Panc1 (cell line): ENCODE measurements at regions not wholly inside any gene's neighbourhood (a gene's known extent, or its start where the extent isn't known, plus 50 kb on each side); places are given as distances from the start of the nearest gene placed in this dataset.

Source experiments
- ATAC-seq: fragments of 200-7000 bp; cut with Tn5 transposase; 2 replicates; pipeline ENCODE4 v1.9.1; 2020; ENCODE audit warnings: mild to moderate bottlenecking, moderate library complexity
- BruUV-seq: library from RNA; stranded (reverse); fragments of 400-500 nt; replicated peaks from 2 replicates; lab custom pipeline; 2021; lab: Mats Ljungman, UMichigan
- CTCF ChIA-PET: fragments of 300-600 bp; sonication (Branson Sonifier 250); formaldehyde crosslinking; loops from one replicate; lab custom pipeline; 2022; ENCODE audit warnings: antibody characterized with exemption; lab: Charles Lee
- POLR2A ChIA-PET: fragments of 300-600 bp; sonication (Branson Sonifier 250); formaldehyde crosslinking; loops from one replicate; lab custom pipeline; 2022; ENCODE audit warnings: antibody characterized with exemption; lab: Charles Lee
- DNase-seq: peaks from one replicate; pipeline ENCODE4 v3.0.0-alpha.2; 2010; ENCODE audit warnings: low read depth, low spot score
- H3K27ac ChIP-seq: 2 replicates; pipeline ENCODE4 v1.5.1; 2011; ENCODE audit warnings: mild to moderate bottlenecking, low read length, inconsistent platforms
- H3K27me3 ChIP-seq: fragments of 200-500 bp; sonication (Bioruptor generic); 2 replicates; pipeline ENCODE4 v1.6.0; 2014; ENCODE audit warnings: low read length, inconsistent platforms; ENCODE audit not compliant: control insufficient read depth, insufficient read depth
- H3K36me3 ChIP-seq: fragments of 200-500 bp; sonication (Bioruptor generic); 2 replicates; pipeline ENCODE4 v1.5.1; 2014; ENCODE audit warnings: inconsistent platforms, mild to moderate bottlenecking, low read length, moderate library complexity; ENCODE audit not compliant: control insufficient read depth, insufficient read depth
- H3K4me1 ChIP-seq: 2 replicates; pipeline ENCODE4 v1.5.1; 2011; ENCODE audit warnings: inconsistent platforms, mild to moderate bottlenecking, low read length, moderate library complexity; ENCODE audit not compliant: control insufficient read depth, insufficient read depth
- H3K4me3 ChIP-seq, 2 experiments: 2 replicates each; pipeline ENCODE4 v1.5.1; 2011 to 2012; ENCODE audit warnings: low read depth in 2 of 2, low read length in 2 of 2, mild to moderate bottlenecking in 2 of 2, inconsistent platforms in 1 of 2, moderate library complexity in 1 of 2
- H3K9me3 ChIP-seq: fragments of 200-500 bp; sonication (Bioruptor generic); 2 replicates; pipeline ENCODE4 v1.5.1; 2014; ENCODE audit warnings: low read depth, mild to moderate bottlenecking, inconsistent platforms, low read length, moderate library complexity; ENCODE audit not compliant: control insufficient read depth, insufficient read depth
- CTCF ChIP-seq: fragments of 450-650 bp; IDR thresholded peaks from 2 replicates; pipeline ENCODE4 v1.5.1; 2017; ENCODE audit warnings: mild to moderate bottlenecking
- POLR2AphosphoS5 ChIP-seq: IDR thresholded peaks from 2 replicates; pipeline ENCODE4 v1.6.1; 2012; ENCODE audit warnings: mild to moderate bottlenecking, low read depth, low read length, moderate library complexity
- SIN3A ChIP-seq: IDR thresholded peaks from 2 replicates; pipeline ENCODE4 v1.6.1; 2012; ENCODE audit warnings: low read depth, mild to moderate bottlenecking, low read length, moderate library complexity, borderline replicate concordance; ENCODE audit not compliant: insufficient read depth
- TCF7L2 ChIP-seq: IDR thresholded peaks from 2 replicates; pipeline ENCODE4 v1.6.1; 2011; ENCODE audit warnings: mild to moderate bottlenecking, low read depth, low read length, inconsistent platforms
- in situ Hi-C: cut with HindIII; loops from 2 replicates; pipeline ENCODE4 v1.10.0; 2016; ENCODE audit warnings: low sequenced_read_pairs, low pct_unique_long_range_greater_than_20kb
- intact Hi-C: fragments of 100-400 bp; cut with micrococcal nuclease; formaldehyde crosslinking; loops from one replicate; pipeline ENCODE4 v1.10.0; 2022; ENCODE audit not compliant: unreplicated experiment
- TF ChIP-seq, protein P1 (sequence below), 2 experiments: IDR thresholded peaks; 2 replicates each; pipeline ENCODE4 v1.6.1; 2011 to 2012; ENCODE audit warnings: low read depth in 2 of 2, control low read depth in 1 of 2, low read length in 1 of 2, mild to moderate bottlenecking in 1 of 2, moderate library complexity in 1 of 2; ENCODE audit not compliant: insufficient read depth in 1 of 2

DNA sequence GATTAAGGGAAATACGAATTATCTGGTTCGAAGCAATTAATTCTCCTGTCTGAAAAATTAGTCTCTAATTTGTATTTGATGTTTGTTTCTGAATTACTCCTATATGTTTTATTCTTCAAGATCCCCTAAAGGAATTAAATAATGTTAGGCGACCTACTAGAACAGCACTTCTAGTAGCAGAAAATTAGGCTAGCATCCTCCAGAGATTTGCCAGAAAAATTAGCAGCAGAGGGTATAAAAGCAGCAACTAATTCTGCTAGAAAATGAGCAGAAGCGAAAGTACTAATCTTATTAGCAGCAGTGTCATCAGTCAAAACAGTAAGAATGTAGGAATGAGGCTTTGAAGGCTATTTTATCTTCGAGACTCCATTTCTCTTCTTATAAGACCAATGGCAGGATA lies 114.3 kb upstream of the PJA2 start:
- intact Hi-C loops (no loop called here), in situ Hi-C loops (no loop called here)
- no peaks in the 10 kb centered on the region for H3K9me3 ChIP-seq
- no peaks in the 10 kb centered on the region for H3K4me1 ChIP-seq
- POLR2A ChIA-PET = no interaction called here
- no peak overlapping the region for H3K27ac ChIP-seq
- no peaks in the 10 kb centered on the region for H3K27me3 ChIP-seq
- DNase-seq (no peak), ATAC-seq (no peak)
- CTCF ChIA-PET = no interaction called here
- TF ChIP-seq TCF7L2 (no peak), POLR2AphosphoS5 (no peak)
- no peak overlapping the region for H3K4me3 ChIP-seq
- no TSS peak for BruUV-seq
- H3K36me3 ChIP-seq = no peaks in the 10 kb centered on the region

- H3K9me3 ChIP-seq = no peaks in the 10 kb centered on the region
- no peaks in the 10 kb centered on the region for H3K27me3 ChIP-seq
- no peak overlapping the region for H3K4me3 ChIP-seq
- no peaks in the 10 kb centered on the region for H3K36me3 ChIP-seq
- POLR2A ChIA-PET = no interaction called here
- in situ Hi-C loops (no loop called here), intact Hi-C loops (no loop called here)
- CTCF ChIA-PET = no interaction called here
- no TSS peak for BruUV-seq
- DNase-seq = no peak
- no peak for TF ChIP-seq TCF7L2
- TF ChIP-seq POLR2AphosphoS5 = no peak
- TF ChIP-seq, protein P1, sequence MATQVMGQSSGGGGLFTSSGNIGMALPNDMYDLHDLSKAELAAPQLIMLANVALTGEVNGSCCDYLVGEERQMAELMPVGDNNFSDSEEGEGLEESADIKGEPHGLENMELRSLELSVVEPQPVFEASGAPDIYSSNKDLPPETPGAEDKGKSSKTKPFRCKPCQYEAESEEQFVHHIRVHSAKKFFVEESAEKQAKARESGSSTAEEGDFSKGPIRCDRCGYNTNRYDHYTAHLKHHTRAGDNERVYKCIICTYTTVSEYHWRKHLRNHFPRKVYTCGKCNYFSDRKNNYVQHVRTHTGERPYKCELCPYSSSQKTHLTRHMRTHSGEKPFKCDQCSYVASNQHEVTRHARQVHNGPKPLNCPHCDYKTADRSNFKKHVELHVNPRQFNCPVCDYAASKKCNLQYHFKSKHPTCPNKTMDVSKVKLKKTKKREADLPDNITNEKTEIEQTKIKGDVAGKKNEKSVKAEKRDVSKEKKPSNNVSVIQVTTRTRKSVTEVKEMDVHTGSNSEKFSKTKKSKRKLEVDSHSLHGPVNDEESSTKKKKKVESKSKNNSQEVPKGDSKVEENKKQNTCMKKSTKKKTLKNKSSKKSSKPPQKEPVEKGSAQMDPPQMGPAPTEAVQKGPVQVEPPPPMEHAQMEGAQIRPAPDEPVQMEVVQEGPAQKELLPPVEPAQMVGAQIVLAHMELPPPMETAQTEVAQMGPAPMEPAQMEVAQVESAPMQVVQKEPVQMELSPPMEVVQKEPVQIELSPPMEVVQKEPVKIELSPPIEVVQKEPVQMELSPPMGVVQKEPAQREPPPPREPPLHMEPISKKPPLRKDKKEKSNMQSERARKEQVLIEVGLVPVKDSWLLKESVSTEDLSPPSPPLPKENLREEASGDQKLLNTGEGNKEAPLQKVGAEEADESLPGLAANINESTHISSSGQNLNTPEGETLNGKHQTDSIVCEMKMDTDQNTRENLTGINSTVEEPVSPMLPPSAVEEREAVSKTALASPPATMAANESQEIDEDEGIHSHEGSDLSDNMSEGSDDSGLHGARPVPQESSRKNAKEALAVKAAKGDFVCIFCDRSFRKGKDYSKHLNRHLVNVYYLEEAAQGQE (IDR thresholded peaks at IDR 0.05; ENCODE audit: insufficient read depth in 1 of 2, low read depth in 2 of 2, low read length in 1 of 2) = no peak
- no peak for TF ChIP-seq SIN3A
- no peak for TF ChIP-seq CTCF
- no peaks in the 10 kb centered on the region for H3K4me1 ChIP-seq
- ATAC-seq = no peak
- no peak overlapping the region for H3K27ac ChIP-seq
Observed at GRCh38 chr5:109522404-109522803, 112.6 kb upstream of the PJA2 start.

GRCh38 chr5:109519416-109519815 lies 109.6 kb upstream of the PJA2 start:
- DNase-seq (no peak), ATAC-seq (no peak)
- Histone ChIP-seq H3K9me3 (no peaks in the 10 kb centered on the region), H3K4me1 (no peaks in the 10 kb centered on the region), H3K36me3 (no peaks in the 10 kb centered on the region), H3K27me3 (no peaks in the 10 kb centered on the region), H3K27ac (no peak overlapping the region), H3K4me3 (no peak overlapping the region)
- BruUV-seq = no TSS peak
- TF ChIP-seq POLR2AphosphoS5 (no peak), TCF7L2 (no peak)
- CTCF ChIA-PET = no interaction called here
- in situ Hi-C loops = no loop called here
- intact Hi-C loops = no loop called here
- POLR2A ChIA-PET = interaction anchor here (0.6 kb wide), 1 partner anchor 174 kb away, joined by 4 read pairs; no protein-coding TSS in a partner anchor
